Stimulated activated CD8-positive, alpha-beta memory T cell treated with anti-CD3 and anti-CD28 coated beads, Interleukin-12 subunit alpha, Interleukin-12 subunit beta, amount 100 ng/mL, for 1 hour (primary cell): ENCODE measurements at regions not wholly inside any gene's neighbourhood (a gene's known extent, or its start where the extent isn't known, plus 50 kb on each side); places are given as distances from the start of the nearest gene placed in this dataset.

ENCODE experiments used
- DNase-seq: peaks from one replicate; pipeline ENCODE4 v3.0.0-alpha.2; 2020; ENCODE audit warnings: low read depth

DNA sequence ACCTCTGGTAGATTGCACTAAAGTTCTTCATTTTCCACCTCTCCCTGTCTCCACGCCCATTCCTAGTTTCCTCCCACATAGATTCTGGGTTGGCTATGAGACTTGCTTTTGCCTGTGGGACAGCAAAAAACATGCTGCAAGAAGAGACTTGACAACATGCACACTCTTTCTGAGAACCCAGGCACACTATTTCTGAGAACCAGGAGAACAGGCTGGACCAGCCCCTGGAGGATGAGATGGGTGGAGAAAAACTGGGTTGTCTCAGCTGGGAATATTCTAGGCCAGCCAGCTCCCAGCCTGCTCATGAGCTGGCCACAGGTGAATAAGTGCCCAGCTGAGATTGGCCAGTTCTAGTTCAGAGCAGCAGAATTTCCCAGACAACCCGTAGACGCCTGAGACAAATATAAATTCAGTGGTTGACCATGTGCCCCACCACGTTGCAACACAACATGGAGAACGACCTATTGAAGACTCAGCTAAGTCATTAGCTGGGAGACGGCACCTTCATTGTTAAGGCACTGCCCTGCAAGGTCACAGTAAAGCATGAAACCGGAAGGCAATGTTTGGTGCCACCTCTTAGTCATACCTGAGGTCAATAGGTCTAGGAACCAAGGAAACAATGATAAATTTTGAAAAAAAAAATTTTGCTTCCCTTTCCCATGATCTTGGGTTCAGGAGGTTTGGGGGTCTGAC lies 92.7 kb upstream of the AKR1E2 start:
- no peak for DNase-seq

DNA sequence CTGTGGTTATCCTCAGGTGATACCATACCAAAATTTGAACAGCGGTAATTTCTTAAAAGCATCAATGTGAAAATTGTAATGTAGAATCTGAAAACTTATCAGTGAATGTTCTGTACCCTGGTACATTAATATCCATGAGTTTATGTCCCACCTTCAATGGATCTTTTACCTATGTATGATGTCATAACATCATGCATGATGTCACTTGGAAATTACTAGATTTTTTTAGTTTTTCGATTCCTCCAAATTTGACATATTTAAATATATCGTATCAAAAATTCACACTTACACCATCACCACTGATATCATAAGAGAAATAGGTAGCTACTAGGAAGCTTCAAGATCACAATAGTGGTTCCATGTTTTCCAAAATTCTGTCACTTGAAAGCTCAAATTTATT lies 95.0 kb upstream of the AKR1E2 start:
- no peak for DNase-seq

DNA sequence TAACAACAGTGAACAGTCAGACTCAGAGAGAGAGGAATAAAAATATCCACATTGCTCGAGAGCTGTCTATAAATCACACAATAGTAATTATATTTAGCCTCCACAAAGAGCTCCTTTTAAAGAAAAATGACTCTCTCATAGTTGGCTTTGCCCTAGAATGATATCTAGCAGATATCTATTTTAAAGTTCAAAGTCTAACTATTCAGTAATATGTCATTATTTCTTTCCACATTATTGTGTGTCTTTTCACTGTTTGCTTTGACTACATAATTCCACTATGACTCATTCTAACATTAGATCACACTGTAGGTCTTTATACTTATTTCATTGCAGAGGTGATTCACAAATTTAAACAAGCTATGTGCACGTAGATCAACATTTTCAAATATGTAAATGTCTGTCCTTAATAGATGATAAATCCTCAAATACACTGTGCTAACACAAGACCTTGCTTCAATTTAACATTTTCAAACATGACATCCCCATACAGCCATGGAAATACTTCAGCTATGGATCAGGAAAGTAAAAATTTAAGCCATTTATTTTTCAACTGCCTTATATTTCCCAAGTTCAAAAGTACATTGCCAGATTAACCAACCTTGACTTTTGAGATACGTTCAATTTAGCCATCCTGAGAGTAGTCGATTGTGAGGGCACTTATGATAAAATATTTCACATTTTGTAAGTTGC lies 99.9 kb upstream of the AKR1E2 start:
- no peak for DNase-seq

DNA sequence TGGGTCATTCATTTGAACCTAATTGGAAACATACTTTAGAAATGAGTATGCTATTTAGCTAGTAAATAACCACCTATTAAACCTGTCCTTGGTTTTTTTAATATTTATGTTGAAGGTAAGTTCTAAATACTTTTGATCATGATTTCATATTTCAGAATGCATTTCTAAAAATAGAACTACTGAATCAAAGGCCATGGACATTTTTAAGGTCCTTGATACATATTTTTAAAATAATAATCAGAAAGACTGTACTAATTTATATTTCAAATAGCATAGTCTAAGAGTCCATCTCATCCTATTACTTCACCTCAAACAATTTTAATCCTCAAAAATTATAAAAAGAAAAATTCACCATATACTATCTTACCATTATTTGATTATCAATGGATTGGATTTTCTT lies 102.1 kb upstream of the AKR1E2 start:
- DNase-seq, result no peak

DNA sequence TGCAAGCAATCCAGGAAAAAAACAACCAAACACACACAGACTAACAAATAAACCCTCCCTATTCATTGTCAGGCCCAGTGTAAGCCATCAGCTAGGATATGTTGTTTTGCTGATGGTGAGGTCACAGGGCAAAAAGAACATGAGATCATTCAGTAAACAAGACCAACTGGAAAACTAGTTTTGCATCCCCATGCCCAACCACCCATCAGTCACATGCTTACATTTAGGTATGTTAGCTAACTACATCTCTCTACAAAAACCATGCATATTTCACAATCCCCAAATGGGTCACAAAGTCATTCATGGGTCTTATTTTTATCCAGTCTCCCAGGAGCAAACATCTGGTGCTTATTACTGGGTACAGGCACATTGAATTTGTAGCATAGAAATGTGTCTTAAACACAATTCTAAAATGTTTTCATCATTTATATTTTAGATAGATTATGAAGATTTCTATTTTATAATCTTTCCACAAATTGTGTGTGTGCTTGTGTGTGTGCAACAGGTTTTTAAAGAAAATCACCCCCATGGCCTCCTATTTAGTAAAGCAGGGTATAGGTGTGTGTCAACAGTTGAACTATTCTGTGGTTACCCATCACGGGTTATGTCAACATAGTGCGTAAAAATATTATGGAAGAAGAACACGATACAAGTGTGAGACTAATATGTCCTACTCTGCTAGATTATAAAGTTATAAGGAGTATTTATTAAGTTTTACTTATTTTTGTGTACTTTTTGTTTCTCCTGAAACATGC lies 103.8 kb upstream of the AKR1E2 start:
- no peak for DNase-seq

DNA sequence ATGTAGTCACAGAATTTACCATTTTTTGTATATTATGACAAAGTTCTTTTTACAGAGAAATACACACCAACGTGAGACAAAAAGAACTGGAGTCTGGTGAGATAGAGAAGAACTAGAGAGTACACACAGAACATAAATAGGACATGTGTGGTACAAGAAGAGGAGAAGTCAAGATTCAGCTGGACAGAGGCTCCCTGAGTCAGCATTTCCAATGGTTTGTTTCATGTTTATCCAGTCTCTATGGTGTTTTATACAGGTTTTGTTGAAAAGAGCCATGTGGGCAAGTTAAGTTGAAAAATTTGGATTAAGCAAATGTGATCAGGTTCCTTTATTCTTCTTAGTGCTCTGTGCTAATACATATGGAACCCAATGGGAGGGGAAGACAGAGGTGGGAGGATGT lies 105.5 kb upstream of the AKR1E2 start:
- no peak for DNase-seq

DNA sequence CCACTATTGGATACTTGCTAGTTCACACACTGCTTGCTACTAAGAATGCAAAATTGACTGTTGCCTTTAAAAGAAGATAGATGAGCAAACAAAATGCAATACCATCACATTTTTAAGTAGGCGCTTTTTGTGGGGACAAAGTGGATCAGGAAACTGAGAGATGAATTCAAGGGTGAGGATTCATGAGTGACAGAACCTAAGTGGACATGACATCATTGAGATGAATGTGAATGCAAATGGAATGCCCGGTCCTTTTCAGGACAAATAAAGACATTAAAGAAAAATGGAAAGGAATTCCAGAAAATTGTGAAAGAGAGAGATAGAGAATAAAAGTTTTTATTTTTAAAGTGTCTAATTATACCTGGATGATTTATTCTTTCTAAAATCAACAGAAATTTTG lies 106.3 kb upstream of the AKR1E2 start:
- no peak for DNase-seq

DNA sequence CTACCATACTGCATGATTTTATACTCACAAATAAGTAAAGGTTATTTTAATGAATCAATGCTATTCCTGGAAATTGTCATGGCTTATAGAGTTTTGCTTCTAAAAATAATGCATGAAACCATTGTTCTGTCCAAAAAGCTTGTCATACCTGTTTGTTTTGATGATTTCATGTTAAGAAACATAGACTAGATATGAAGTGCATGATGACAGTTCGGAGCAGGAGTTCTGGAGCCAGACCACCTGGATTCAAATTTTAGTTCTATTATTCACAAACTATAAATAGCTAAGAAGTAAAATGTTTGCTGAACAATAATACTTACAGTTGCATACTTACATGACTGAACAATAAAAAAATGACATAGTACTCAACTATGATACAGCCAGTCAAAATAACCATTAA lies 107.0 kb upstream of the AKR1E2 start:
- no peak for DNase-seq

DNA sequence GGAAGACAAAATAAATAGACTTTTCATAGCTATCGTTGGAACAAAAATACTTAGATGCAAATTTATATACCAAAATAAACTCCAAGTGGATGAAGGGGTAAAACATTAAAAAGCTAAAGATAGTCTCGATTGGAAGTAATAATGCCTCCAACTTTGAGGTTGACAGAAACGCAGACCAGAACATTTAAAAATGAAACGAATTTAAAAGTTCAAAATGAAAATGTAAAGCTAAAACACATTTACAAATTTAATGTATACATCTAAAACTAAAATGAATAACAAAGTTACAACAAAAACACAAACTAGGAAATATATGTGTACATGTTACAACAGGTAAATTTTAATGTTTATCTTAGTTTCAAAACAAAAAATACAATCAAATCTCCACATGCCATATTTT lies 107.5 kb upstream of the AKR1E2 start:
- no peak for DNase-seq

DNA sequence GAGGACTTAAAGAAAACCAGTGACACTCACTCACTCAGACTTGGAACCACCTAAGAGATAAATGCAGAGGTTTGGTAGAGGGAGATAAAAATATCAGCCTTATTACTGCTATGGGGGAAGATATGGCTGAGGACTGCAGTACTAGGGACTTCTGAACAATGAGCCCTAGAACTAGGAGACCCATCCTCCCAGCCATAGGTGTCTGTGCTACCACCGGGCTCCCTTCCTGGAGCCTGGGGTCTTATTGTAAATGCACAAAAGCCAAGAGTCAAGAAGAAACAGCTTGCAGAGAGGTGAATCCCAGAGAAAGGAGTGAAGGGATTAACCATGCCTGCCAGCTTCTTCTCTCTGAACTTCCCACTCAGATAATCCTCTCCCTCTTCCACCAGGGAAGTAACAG lies 108.3 kb upstream of the AKR1E2 start:
- DNase-seq, result no peak

DNA sequence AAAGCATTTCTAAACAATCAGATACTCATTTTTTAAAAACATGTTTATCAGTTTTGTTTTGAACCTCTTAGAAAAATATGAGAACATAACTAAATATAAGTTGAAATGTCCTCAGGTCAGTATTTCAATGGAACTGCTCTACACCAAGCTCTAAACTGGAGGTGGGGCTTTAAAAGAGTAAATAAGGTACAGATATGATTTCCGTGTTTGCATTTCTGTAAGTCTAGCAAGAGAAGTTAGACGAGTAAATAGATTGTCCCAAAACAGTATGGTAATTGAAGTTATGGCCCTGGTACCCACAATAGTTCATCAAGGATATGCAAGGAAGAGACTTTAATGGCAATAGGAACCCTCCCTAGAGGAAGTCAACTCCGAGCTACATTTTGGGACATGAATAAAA lies 115.1 kb upstream of the AKR1E2 start:
- no peak for DNase-seq

DNA sequence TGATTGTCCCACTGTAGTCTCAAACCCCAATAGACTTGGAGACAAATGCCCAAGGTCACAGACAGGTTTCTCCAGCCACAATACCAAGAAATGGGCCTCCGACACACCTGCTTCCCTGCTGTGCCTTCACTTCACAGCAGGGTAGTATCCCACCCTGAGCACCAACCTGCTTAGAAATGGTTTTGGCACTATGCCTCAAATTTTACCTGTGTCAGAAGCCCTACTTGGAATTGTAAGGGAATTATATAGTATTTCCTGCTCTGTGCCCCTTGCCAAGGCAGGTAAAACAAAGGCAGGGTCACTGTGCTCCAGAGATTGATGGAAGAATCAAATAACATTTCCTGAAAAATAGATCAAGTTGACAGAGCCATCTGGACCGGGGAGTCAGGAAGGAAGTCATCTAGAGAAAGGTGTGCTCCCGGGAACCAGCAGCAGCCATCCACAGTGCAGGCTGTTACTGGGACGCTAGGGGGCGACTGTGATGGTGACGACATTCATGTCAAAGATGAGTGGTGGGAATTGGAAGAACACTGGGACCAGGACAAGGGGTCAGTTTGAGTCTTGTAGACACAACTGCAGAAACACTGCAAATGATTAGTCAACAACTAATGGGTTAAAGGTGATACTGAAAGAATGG lies 117.8 kb upstream of the AKR1E2 start:
- DNase-seq, result no peak

DNA sequence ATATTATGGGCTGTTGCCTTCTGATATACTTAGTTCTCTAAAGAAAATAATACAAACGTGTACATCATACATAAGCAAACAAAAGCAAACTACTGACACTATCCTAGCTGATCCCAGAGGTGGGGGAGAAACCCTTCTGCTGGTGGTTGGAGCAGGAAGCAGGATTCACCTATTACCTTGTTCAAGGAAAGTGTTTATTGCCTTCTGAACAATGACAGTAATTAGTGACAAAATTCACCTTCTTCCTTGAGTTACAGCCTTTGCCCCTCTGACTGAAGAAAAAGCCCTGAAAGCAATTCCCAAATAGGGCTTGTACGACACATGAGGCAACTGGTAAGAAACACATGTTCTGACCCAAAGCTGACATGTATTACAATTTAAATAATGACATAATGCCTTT lies 118.8 kb upstream of the AKR1E2 start:
- no peak for DNase-seq

DNA sequence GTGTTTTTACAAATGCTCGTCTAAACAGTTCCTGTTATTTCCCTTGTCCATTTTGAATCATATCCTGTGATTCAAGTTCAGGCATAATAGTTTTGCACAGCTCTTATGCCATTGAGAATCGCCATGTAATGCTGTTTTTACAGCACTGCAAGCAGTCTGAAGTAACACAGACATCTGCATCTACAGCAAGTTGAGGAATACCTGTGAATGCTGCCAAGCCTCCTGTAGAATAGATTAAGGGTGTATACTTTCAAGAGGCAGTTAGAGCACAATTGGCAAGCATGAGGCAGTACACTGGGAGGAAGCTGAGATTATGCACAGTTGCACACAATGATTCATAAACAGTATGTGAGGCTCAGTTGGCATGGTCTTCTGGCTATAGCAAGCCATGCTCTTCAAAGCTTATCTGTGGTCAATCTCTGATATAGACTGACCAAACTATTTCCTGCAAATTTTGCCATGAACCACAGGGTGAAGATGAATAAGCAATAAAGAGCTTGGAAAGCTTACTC lies 121.9 kb upstream of the AKR1E2 start:
- DNase-seq, result no peak

DNA sequence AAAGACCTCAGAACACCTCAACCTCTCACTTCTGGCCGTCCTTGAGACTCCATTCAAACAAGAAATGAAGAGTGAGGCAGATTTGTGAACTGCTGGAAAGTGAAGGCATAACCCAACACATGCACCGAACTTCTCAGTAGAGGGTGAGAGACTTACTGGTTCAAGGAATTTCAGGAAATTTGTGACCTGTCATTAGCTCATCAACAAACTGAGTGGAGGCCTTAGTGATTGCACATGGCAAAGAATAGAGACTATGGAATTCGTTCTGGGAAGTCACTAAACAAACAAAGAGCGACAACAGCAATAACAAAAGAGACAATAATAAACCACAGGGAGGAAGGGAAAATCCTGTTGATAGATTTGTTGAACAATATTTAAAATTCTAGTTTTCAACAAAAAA lies 125.0 kb upstream of the AKR1E2 start:
- no peak for DNase-seq

DNA sequence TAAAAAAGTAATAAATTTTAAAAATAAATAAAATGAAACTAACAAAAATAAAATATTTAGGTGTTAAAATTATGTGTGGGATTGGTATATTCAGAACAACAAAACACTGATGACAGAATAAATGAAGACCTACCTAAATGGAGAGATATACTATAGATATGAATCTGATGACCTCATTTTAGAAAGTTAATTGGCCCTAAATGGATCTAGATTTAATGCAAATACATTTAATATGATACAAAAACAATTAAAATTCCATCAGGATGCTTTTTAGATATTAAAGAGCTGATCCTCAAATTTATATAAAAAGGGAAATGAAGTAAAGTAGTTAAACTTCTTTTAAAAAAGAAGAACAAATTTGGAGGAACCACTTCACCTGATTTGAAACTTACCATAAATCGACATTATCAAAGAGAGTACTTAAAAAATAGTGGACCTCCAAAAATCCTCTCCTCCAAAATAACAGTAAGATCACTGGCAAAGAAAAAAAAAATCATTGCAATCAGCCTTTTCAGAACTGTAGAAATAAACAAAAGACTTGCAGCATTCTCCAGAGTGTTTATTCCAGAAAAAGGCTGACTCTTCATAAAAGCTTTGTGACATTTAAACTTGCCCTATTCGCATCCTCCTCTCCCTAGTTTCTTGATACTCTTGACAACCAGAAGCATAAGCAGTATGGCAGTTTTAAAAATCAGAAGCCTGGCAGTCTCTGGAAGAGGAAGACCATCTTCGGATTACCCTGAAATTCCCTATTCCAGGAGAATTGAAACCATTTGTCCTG lies 125.9 kb upstream of the AKR1E2 start:
- DNase-seq, result no peak

DNA sequence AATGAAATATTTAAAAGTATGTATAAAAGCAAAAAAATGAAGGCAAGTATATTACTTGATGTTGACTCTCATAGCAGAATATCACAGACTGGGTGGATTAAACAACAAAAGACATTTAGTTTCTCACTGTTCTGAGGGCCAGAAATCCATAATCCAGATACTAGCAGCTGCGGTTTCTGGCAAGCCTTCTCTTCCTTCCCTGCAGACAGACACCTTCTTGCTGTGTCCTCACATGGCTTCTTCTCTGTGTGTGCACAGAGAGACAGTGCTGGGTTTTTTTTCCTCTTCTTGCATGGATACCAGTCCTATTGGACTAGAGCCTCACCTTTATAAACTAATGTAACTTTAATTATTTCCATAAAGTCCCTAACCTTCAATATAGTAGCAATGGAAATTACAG lies 127.9 kb upstream of the AKR1E2 start:
- no peak for DNase-seq

DNA sequence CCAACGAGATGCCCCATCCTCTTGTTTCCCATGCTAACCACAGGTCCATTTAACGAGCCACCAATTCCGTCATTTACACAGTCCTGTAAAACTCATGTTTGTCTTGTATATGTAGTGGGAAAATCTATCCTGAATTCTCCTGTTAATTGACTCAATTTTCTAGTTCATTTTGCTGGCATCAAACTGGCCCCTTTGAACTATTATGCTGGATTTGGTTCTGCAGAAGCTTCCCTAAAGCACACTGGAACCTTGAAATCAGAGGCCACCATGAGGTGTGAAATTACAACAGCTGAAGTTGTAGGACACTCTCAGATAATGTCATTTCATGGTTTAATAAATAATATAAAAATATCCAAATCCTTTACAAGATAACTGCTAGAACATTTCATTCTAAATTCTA lies 129.8 kb upstream of the AKR1E2 start:
- DNase-seq, result no peak

DNA sequence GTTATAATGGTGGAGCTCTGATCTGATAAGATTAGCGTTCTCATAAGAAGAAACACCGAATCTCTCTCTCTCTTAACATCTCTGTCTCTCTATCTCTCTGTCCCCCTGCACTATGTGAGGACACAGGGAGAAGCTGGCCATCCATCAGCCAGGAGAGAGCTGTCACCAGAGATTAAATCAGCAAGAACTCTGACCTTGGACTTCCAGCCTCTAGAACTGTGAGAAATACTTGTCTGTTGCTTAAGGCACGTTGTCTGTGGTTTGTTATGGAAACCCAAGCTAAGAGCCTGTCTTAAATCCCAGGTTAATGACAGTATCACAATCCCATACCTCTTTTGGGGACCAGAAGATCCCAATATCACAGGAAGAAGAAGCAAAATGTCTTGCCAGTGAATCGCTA lies 132.0 kb upstream of the AKR1E2 start:
- no peak for DNase-seq

DNA sequence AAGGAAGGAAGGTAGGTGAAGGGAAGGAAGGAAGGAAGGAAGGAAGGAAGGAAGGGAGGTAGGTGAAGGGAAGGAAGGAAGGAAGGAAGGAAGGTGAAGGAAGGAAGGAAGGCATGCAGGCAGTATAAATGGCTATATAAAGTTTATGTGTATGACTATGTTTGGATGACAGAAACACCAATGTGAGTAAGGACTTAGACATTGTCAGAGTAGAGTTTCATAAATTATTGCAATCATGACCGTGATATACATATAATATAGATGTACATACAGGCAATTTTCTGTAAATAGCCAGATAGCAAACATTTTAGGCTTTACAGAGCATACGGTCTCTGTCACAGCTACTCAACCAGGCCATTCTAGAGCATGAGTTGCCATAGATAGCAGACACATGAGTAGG lies 133.8 kb upstream of the AKR1E2 start:
- no peak for DNase-seq

DNA sequence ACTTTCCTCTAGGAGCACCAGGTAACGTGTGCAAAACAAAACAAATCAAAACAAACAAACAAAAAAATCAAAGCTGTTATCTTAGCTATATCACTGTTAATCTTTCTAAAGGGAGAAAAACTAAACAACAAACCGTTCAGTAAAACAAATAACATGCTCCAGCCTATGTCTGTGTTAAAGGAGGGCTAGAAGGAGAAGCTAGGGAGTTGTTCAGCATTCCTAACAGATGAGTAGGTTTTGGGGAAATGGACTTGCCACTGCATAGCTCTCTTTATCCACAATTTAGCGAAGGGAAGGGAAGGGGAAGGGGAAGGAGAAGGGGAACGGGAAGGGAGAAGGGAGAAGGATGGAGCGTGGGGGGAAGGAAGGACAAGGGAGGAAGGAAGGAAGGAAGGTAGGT lies 134.2 kb upstream of the AKR1E2 start:
- DNase-seq, result no peak

DNA sequence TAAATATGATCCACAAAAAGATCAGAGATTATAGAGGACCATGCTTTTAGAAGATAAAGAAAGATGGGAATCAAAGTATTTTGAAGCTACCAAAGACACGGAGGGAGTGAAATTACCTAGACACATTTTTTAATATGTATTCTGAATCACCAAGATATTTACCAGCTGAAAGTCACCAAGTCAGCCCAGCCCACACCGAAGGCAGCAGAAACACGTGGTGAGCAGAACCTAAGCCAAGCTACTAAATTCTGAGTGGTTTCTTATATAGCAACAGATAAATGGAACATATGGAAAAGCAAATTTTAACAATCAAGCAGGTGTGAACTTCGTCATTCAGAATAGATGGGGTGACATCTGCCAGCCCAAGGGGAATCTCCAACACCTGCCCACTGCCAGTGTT lies 134.7 kb upstream of the AKR1E2 start:
- no peak for DNase-seq
